Cardiac muscle cell (in vitro differentiated cells and primary cell): ENCODE measurements at regions not wholly inside any gene's neighbourhood (a gene's known extent, or its start where the extent isn't known, plus 50 kb on each side); places are given as distances from the start of the nearest gene placed in this dataset.

Experiments used
- DNase-seq, 2 donors: peaks; one replicate each; pipeline versions ENCODE4 v3.0.0 to v3.0.0-alpha.2; 2010 to 2017; ENCODE audit warnings: low read depth in 1 of 2, low spot score in 1 of 2
- H3K27ac ChIP-seq: fragments of 200-600 bp; sonication (generic); 2 replicates; pipeline ENCODE4 v1.5.1; 2016
- H3K27me3 ChIP-seq: fragments of 200-600 bp; sonication (generic); 2 replicates; pipeline ENCODE4 v1.6.0; 2016; ENCODE audit warnings: control low read depth
- H3K36me3 ChIP-seq: fragments of 200-600 bp; sonication (generic); 2 replicates; pipeline ENCODE4 v1.5.1; 2016; ENCODE audit warnings: control low read depth
- H3K4me1 ChIP-seq: fragments of 200-600 bp; sonication (generic); 2 replicates; pipeline ENCODE4 v1.8.1; 2017; ENCODE audit warnings: low read depth, mild to moderate bottlenecking, mixed run types
- H3K4me3 ChIP-seq: fragments of 200-600 bp; sonication (generic); 2 replicates; pipeline ENCODE4 v1.5.1; 2016; ENCODE audit warnings: mild to moderate bottlenecking
- H3K9me3 ChIP-seq: fragments of 200-600 bp; sonication (generic); 2 replicates; pipeline ENCODE4 v1.5.1; 2017; ENCODE audit warnings: low read depth, mild to moderate bottlenecking, control low read depth
- CTCF ChIP-seq: IDR thresholded peaks from 2 replicates; pipeline ENCODE4 v1.5.1; 2012; ENCODE audit warnings: low read depth, mild to moderate bottlenecking, low read length

GRCh38 chrX:30965767-30966166 lies 76.7 kb upstream of the TAB3 start:
- Histone ChIP-seq H3K4me3 (no peak overlapping the region), H3K9me3 (no peaks in the 10 kb centered on the region), H3K36me3 (no peaks in the 10 kb centered on the region), H3K4me1 (no peaks in the 10 kb centered on the region), H3K27ac (no peak overlapping the region), H3K27me3 (no peaks in the 10 kb centered on the region)
- no peak for TF ChIP-seq CTCF
- DNase-seq: no peak

- DNase-seq: no peak
- H3K4me1 ChIP-seq: no peaks in the 10 kb centered on the region
Observed at GRCh38 chrX:30961387-30962174, 72.5 kb upstream of the TAB3 start.

GRCh38 chrX:30957753-30958152 lies 68.7 kb upstream of the TAB3 start:
- Histone ChIP-seq H3K36me3 (no peaks in the 10 kb centered on the region), H3K9me3 (no peaks in the 10 kb centered on the region), H3K4me3 (no peak overlapping the region), H3K27me3 (no peaks in the 10 kb centered on the region), H3K4me1 (no peaks in the 10 kb centered on the region), H3K27ac (no peak overlapping the region)
- TF ChIP-seq CTCF: no peak
- DNase-seq: peak; percentile 21 to 46

More at GRCh38 chrX:30961387-30962174, 72.5 kb upstream of the TAB3 start:
- no peak for TF ChIP-seq CTCF
- H3K36me3 ChIP-seq: no peaks in the 10 kb centered on the region
- H3K9me3 ChIP-seq: no peaks in the 10 kb centered on the region
- H3K27me3 ChIP-seq: no peaks in the 10 kb centered on the region
- H3K4me3 ChIP-seq: no peak overlapping the region
- no peak overlapping the region for H3K27ac ChIP-seq

GRCh38 chrX:30955687-30956086 lies 66.6 kb upstream of the TAB3 start:
- Histone ChIP-seq H3K4me3 (no peak overlapping the region), H3K27ac (no peak overlapping the region), H3K36me3 (no peaks in the 10 kb centered on the region), H3K27me3 (no peaks in the 10 kb centered on the region), H3K9me3 (no peaks in the 10 kb centered on the region), H3K4me1 (no peaks in the 10 kb centered on the region)
- no peak for DNase-seq
- no peak for TF ChIP-seq CTCF

- Histone ChIP-seq H3K4me3 (no peak overlapping the region), H3K9me3 (no peaks in the 10 kb centered on the region), H3K27me3 (no peaks in the 10 kb centered on the region), H3K4me1 (no peaks in the 10 kb centered on the region), H3K27ac (no peak overlapping the region), H3K36me3 (no peaks in the 10 kb centered on the region)
- TF ChIP-seq CTCF: no peak
- DNase-seq: no peak
Observed at GRCh38 chrX:30951003-30951402, 61.9 kb upstream of the TAB3 start.

GRCh38 chrX:30950391-30950790 lies 61.3 kb upstream of the TAB3 start:
- H3K4me3 ChIP-seq: no peak overlapping the region
- H3K27ac ChIP-seq: no peak overlapping the region
- no peaks in the 10 kb centered on the region for H3K27me3 ChIP-seq
- no peak for DNase-seq
- no peaks in the 10 kb centered on the region for H3K4me1 ChIP-seq
- no peaks in the 10 kb centered on the region for H3K9me3 ChIP-seq
- no peak for TF ChIP-seq CTCF
- no peaks in the 10 kb centered on the region for H3K36me3 ChIP-seq
